HFF-Myc (cell line): ENCODE measurements at regions not wholly inside any gene's neighbourhood (a gene's known extent, or its start where the extent isn't known, plus 50 kb on each side); places are given as distances from the start of the nearest gene placed in this dataset.
"Not testable (repeated sequence)": the region's sequence is repeated elsewhere in the genome, so short reads cannot be mapped to it uniquely, and the experiment has no call there.

Experiments
- DNase-seq: peaks from one replicate; pipeline ENCODE4 v3.0.0-alpha.2; 2011; ENCODE audit warnings: low read depth; ENCODE audit errors: extremely low read depth
- H3K4me3 ChIP-seq: replicated peaks from 2 replicates; pipeline ENCODE4 v1.5.1; 2011; ENCODE audit warnings: low read depth, mild to moderate bottlenecking, control low read depth, low read length
- CTCF ChIP-seq: IDR thresholded peaks from 2 replicates; pipeline ENCODE4 v1.5.1; 2012; ENCODE audit warnings: mild to moderate bottlenecking, low read depth, low read length, control low read depth; ENCODE audit errors: missing control alignments

- TF ChIP-seq CTCF: no peak
- no peak overlapping the region for H3K4me3 ChIP-seq
- no peak for DNase-seq
These were observed 241.5 kb upstream of the FBXO33 start for GRCh38 chr14:39673734-39674133.

- DNase-seq: no peak
- TF ChIP-seq CTCF: no peak
- no peak overlapping the region for H3K4me3 ChIP-seq
These were observed 241.1 kb upstream of the FBXO33 start for GRCh38 chr14:39673270-39673711.

- no peak for TF ChIP-seq CTCF
- DNase-seq: no peak
- H3K4me3 ChIP-seq: no peak overlapping the region
These were observed 236.2 kb upstream of the FBXO33 start for GRCh38 chr14:39668449-39668848.

GRCh38 chr14:39666386-39666785 lies 234.2 kb upstream of the FBXO33 start:
- no peak for DNase-seq
- no peak for TF ChIP-seq CTCF
- H3K4me3 ChIP-seq: no peak overlapping the region

- no peak for DNase-seq
- no peak for TF ChIP-seq CTCF
- no peak overlapping the region for H3K4me3 ChIP-seq
These were observed 232.8 kb upstream of the FBXO33 start for GRCh38 chr14:39665075-39665475.

GRCh38 chr14:39664646-39665045 lies 232.4 kb upstream of the FBXO33 start:
- H3K4me3 ChIP-seq: no peak overlapping the region
- DNase-seq: no peak
- no peak for TF ChIP-seq CTCF

GRCh38 chr14:39641224-39641623 lies 209.0 kb upstream of the FBXO33 start:
- no peak for TF ChIP-seq CTCF
- DNase-seq: no peak
- no peak overlapping the region for H3K4me3 ChIP-seq

GRCh38 chr14:39639009-39639408 lies 206.8 kb upstream of the FBXO33 start:
- DNase-seq: not testable (repeated sequence)

More at GRCh38 chr14:39639009-39639408, 206.8 kb upstream of the FBXO33 start:
- H3K4me3 ChIP-seq: not testable (repeated sequence)
